ENCODE measurements at regions not wholly inside any gene's neighbourhood (a gene's known extent, or its start where the extent isn't known, plus 50 kb on each side); places are given as distances from the start of the nearest gene placed in this dataset.

DNA sequence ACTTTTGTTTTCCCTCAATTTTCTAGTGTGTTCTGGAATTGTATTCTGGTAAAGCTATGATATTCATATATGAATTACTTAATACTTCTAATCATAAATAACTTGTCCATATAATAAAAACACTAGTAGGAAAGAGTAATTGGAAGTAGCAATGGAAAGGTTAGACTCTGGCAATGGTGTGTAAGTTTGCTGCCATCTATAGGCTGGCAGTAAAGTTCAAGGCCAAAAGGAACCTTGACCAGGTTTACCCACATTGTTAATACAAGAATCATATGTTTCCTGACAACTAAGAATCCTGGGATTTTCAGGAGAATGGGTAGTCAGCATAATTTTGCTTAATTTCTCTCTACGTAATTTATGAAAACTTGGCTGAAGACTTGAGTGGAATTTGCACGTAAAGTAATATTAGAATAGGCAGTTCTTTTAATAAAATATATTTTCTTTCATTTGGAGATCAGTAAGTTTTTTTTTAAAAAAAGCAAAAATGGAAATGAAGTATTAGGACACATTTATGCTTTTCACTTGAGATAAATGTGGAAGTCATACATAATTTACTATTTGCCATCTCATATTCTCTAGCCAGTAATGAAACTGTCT, 926.7 kb downstream of the GALC start:
- no peaks in the 10 kb centered on the region for H3K27me3 ChIP-seq
- no peaks in the 10 kb centered on the region for H3K9me3 ChIP-seq
- no peak overlapping the region for H3K27ac ChIP-seq
- H3K36me3 ChIP-seq: no peaks in the 10 kb centered on the region
- H3K4me3 ChIP-seq: no peak overlapping the region
- no peak for DNase-seq (ENCODE audit: low spot score in 2 of 2)
- WGBS, 2 donors: 93% methylated on average over 2 of the region's 2 CpGs
- H3K4me1 ChIP-seq: no peaks in the 10 kb centered on the region
- TF ChIP-seq, protein P1, sequence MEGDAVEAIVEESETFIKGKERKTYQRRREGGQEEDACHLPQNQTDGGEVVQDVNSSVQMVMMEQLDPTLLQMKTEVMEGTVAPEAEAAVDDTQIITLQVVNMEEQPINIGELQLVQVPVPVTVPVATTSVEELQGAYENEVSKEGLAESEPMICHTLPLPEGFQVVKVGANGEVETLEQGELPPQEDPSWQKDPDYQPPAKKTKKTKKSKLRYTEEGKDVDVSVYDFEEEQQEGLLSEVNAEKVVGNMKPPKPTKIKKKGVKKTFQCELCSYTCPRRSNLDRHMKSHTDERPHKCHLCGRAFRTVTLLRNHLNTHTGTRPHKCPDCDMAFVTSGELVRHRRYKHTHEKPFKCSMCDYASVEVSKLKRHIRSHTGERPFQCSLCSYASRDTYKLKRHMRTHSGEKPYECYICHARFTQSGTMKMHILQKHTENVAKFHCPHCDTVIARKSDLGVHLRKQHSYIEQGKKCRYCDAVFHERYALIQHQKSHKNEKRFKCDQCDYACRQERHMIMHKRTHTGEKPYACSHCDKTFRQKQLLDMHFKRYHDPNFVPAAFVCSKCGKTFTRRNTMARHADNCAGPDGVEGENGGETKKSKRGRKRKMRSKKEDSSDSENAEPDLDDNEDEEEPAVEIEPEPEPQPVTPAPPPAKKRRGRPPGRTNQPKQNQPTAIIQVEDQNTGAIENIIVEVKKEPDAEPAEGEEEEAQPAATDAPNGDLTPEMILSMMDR (IDR thresholded peaks at IDR 0.05): no peak
- TF ChIP-seq POLR2A (IDR thresholded peaks at IDR 0.05) (no peak), EP300 (IDR thresholded peaks at IDR 0.05) (no peak)

DNA sequence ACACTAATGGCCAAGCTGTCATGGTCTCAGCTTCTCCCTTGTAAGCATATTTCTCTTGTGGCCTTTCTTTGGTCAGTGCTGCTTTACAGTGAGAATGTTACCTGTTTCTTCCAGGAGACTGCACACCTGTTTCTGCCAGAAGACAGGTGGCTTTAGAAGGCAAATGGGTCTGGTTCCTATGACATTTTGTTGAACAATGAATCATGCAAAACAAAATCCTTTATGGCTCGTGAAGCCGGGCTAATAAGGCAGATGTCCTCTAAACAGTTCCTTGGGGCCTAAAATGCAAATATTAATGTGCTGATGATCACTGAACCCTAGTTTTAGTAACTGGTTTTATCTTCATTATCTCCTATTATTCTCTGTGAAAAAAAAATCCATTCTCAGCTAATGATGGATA, 927.6 kb downstream of the GALC start:
- 89 to 93% methylated on average over 2 of the region's 2 CpGs for WGBS, 2 donors
- H3K9me3 ChIP-seq: no peaks in the 10 kb centered on the region
- no peak overlapping the region for H3K27ac ChIP-seq
- no peak for DNase-seq (ENCODE audit: low spot score in 2 of 2)
- H3K27me3 ChIP-seq: no peaks in the 10 kb centered on the region
- no peaks in the 10 kb centered on the region for H3K4me1 ChIP-seq
- H3K4me3 ChIP-seq: no peak overlapping the region
- TF ChIP-seq, protein P1 (IDR thresholded peaks at IDR 0.05): no peak
- no peak for TF ChIP-seq POLR2A (IDR thresholded peaks at IDR 0.05)
- no peak for TF ChIP-seq EP300 (IDR thresholded peaks at IDR 0.05)
- no peaks in the 10 kb centered on the region for H3K36me3 ChIP-seq

DNA sequence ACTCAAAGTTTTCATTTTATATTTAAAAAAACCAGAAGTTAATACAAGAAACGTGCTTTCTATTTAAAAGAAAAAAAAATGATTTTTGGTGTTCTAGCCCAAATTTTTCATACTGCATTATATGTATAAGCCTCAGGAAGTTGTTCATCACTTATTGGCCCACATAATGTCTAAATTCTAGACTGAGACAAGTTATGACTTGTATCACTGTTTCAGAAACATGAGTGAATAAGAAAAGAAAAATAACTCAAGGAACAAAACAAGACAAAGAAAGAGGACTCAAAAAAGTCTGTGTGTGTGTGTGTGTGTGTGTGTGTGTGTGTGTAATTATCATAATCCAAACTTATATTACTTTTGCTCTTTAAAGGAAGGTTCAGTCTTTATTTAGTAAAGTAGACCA, 929.8 kb downstream of the GALC start:
- Histone ChIP-seq H3K27ac (no peak overlapping the region), H3K4me1 (no peaks in the 10 kb centered on the region), H3K36me3 (no peaks in the 10 kb centered on the region), H3K9me3 (no peaks in the 10 kb centered on the region), H3K27me3 (no peaks in the 10 kb centered on the region), H3K4me3 (no peak overlapping the region)
- DNase-seq (ENCODE audit: low spot score in 2 of 2): no peak
- TF ChIP-seq POLR2A (IDR thresholded peaks at IDR 0.05): no peak
- no peak for TF ChIP-seq EP300 (IDR thresholded peaks at IDR 0.05)
- TF ChIP-seq, protein P1 (IDR thresholded peaks at IDR 0.05): no peak
- WGBS, 2 donors: 75 to 88% methylated on average over 1 of the region's 1 CpG

DNA sequence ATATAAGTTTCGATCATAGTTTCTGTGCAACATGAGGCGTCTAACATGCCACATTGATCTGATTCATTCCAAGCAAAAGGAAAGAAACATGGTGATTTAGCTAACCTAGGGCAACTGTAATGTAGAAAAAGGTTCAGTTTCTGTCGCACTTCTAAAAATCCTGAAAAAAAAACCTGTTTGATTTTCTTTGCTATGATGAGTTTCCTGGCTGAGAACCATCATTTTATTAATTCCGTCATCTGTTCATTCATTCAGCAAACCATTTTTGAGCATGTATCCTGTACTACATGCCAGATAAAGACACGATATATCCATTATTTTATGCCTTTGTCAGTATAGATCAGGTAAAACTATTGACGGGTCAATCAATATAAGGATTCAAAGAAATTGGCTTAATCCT, 932.6 kb downstream of the GALC start:
- Histone ChIP-seq H3K27me3 (no peaks in the 10 kb centered on the region), H3K27ac (no peak overlapping the region), H3K36me3 (no peaks in the 10 kb centered on the region), H3K4me1 (no peaks in the 10 kb centered on the region), H3K4me3 (no peak overlapping the region), H3K9me3 (no peaks in the 10 kb centered on the region)
- DNase-seq (ENCODE audit: low spot score in 2 of 2): no peak
- TF ChIP-seq EP300 (IDR thresholded peaks at IDR 0.05) (no peak), POLR2A (IDR thresholded peaks at IDR 0.05) (no peak)
- TF ChIP-seq, protein P1 (IDR thresholded peaks at IDR 0.05): no peak
- 93 to 95% methylated on average over 6 of the region's 6 CpGs for WGBS, 2 donors

DNA sequence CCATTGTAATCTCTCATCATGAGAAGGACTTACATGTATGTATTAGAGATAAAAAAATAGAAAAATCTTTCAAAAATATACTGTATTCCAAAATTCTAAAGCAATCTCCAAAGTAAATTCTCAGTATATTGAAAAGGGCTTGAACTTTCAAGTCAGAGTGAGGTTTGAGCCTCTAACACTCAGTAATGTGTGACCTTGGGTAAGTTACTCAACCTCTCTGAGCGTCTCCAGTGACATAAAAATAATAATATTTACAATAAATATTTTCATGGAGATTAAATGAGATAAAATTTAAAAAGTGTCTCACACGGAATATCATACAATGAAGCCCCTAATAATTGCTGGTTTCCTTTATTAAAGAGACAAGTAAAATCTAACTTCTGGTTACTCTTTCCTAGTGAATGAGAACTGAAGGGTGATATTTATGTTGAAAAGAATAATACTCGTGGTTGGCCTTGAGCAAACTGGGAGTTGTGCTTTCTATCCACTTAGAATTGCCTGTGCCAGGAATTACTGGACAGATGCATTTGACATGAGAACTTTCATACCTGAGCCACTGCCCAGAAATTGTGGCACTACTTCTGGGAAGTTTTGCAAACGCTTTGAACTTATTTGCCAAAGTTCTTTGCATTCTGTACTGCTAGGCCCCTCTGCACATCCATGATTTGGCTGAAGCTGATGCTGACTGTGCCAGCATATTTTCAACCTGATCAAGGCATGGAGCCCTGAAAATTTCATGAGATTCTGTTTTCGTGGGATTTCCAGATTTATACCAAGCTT, 933.7 kb downstream of the GALC start:
- TF ChIP-seq EP300 (IDR thresholded peaks at IDR 0.05) (no peak), POLR2A (IDR thresholded peaks at IDR 0.05) (no peak)
- TF ChIP-seq, protein P1 (IDR thresholded peaks at IDR 0.05): no peak
- Histone ChIP-seq H3K4me3 (no peak overlapping the region), H3K36me3 (no peaks in the 10 kb centered on the region), H3K27ac (no peak overlapping the region), H3K9me3 (no peaks in the 10 kb centered on the region), H3K27me3 (no peaks in the 10 kb centered on the region), H3K4me1 (no peaks in the 10 kb centered on the region)
- DNase-seq (ENCODE audit: low spot score in 2 of 2): no peak
- WGBS, 2 donors: 66 to 67% methylated on average over 5 of the region's 5 CpGs
